PFSK-1 (cell line): ENCODE measurements at regions not wholly inside any gene's neighbourhood (a gene's known extent, or its start where the extent isn't known, plus 50 kb on each side); places are given as distances from the start of the nearest gene placed in this dataset.

Experiments
- FOXP2 ChIP-seq: optimal IDR thresholded peaks from 2 replicates; pipeline ENCODE3; 2011; ENCODE audit warnings: borderline replicate concordance, control low read depth, inconsistent platforms; ENCODE audit not compliant: insufficient read depth; ENCODE audit errors: extremely low read length, extremely low read depth
- POLR2AphosphoS5 ChIP-seq: IDR thresholded peaks from 2 replicates; pipeline ENCODE4 v1.6.1; 2012; ENCODE audit warnings: low read depth, mild to moderate bottlenecking, control low read depth, low read length, moderate library complexity
- REST ChIP-seq, 2 experiments: IDR thresholded peaks; 2 replicates each; pipeline versions ENCODE4 v1.6.1 to v1.8.0; 2011 to 2012; ENCODE audit warnings: low read depth in 2 of 2, low read length in 2 of 2, control low read depth in 1 of 2, inconsistent platforms in 1 of 2, mild to moderate bottlenecking in 1 of 2, moderate library complexity in 1 of 2; ENCODE audit not compliant: insufficient read depth in 1 of 2
- SIN3A ChIP-seq: IDR thresholded peaks from 2 replicates; pipeline ENCODE4 v1.6.1; 2012; ENCODE audit warnings: mild to moderate bottlenecking, low read length, moderate library complexity, borderline replicate concordance; ENCODE audit not compliant: insufficient read depth
- TAF1 ChIP-seq: IDR thresholded peaks from 2 replicates; pipeline ENCODE4 v1.6.1; 2012; ENCODE audit warnings: low read length, control low read depth, borderline replicate concordance; ENCODE audit not compliant: insufficient read depth

DNA sequence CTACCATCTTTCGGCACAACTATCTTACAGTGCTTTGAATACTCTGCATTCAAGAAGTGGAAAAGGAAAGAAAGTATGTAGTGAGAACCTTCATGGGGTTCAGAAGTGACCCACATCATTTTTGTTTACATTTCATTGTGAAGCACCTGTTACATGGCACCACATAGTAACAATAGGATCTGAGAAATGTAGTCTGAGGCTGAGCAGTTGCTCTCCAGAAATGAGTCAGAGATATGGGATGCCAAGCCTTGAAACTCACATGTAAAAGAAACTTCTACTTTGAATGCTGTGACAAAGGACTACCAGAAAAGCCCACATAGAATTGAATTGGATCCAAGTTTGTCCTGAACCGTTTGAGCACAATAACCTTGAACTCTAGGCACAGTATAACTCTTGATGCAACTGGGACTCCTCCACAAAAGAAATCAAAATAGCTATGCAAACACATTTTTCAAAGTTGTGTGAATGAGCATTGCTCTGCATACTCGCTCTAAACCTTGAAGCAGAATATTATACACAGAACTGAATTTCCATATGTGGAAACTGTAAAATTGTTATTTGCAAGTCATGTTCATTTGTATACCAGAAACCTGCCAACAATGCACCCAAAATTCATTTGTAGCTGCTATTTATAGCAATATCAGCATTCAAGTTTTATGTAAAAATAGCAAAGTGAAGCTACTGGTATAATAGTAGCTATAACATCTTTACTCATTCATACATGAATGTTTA, 400.9 kb upstream of the POU3F2 start:
- no peak for TF ChIP-seq REST (IDR thresholded peaks at IDR 0.05; ENCODE audit: insufficient read depth in 1 of 2, low read depth in 2 of 2, low read length in 2 of 2)
- no peak for TF ChIP-seq POLR2AphosphoS5
- TF ChIP-seq SIN3A: no peak
- no peak for TF ChIP-seq TAF1
- no peak for TF ChIP-seq FOXP2
